Sigmoid colon (tissue), 6 donors: ENCODE measurements at regions not wholly inside any gene's neighbourhood (a gene's known extent, or its start where the extent isn't known, plus 50 kb on each side); places are given as distances from the start of the nearest gene placed in this dataset.

Experiments used
- DNase-seq: peaks from one replicate; pipeline ENCODE4 v3.0.0-alpha.2; 2019
- H3K27ac ChIP-seq, 4 donors: fragments of 200-600 bp; sonication (generic); one replicate each; pipeline ENCODE4 v1.5.1; 2016 to 2019; ENCODE audit warnings: mild to moderate bottlenecking in 1 of 4
- H3K27me3 ChIP-seq, 3 donors: fragments of 200-600 bp; sonication (generic); one replicate each; pipeline ENCODE4 v1.5.1; 2019; ENCODE audit warnings: mild to moderate bottlenecking in 1 of 3
- H3K36me3 ChIP-seq, 4 donors: fragments of 200-600 bp; sonication (generic); one replicate each; pipeline ENCODE4 v1.5.1; 2016 to 2019
- H3K4me1 ChIP-seq, 4 donors: fragments of 200-600 bp; sonication (generic); one replicate each; pipeline ENCODE4 v1.5.1; 2017 to 2019
- H3K4me3 ChIP-seq, 4 donors: fragments of 200-600 bp; sonication (generic); one replicate each; pipeline ENCODE4 v1.5.1; 2017 to 2019; ENCODE audit warnings: mild to moderate bottlenecking in 2 of 4, moderate library complexity in 1 of 4
- H3K9me3 ChIP-seq, 4 donors: fragments of 200-600 bp in 3 of 4; sonication (generic) in 3 of 4; one replicate each; pipeline versions ENCODE4 v1.5.1 to v1.6.1; 2013 to 2019
- EP300 ChIP-seq, 4 donors: sonication (generic); formaldehyde crosslinking; IDR thresholded peaks; one replicate each; pipeline ENCODE4 v1.6.1; 2017; ENCODE audit warnings: antibody characterized with exemption in 4 of 4
- POLR2A ChIP-seq, 2 donors: fragments of 450-650 bp; IDR thresholded peaks; one replicate each; pipeline ENCODE4 v1.6.1; 2016; ENCODE audit warnings: antibody characterized with exemption in 2 of 2, mild to moderate bottlenecking in 2 of 2, moderate library complexity in 2 of 2
- POLR2AphosphoS5 ChIP-seq, 4 donors: sonication (generic); formaldehyde crosslinking; IDR thresholded peaks; one replicate each; pipeline ENCODE4 v1.6.1; 2017; ENCODE audit warnings: antibody characterized with exemption in 4 of 4
- WGBS, 2 donors: extraction: QIAGEN DNeasy Blood & Tissue Kit; methylation state at CpG; one replicate each; pipeline ENCODE4 v1.1.7; 2013; 5-methylcytosine and 5-hydroxymethylcytosine counted together
- intact Hi-C: fragments of 100-400 bp; cut with DNase I; formaldehyde crosslinking; loops from one replicate; pipeline ENCODE4 v1.15.1; 2023
- TF ChIP-seq, protein P1 (sequence below), 4 experiments: fragments of 450-650 bp in 3 of 4; fragments of 200-600 bp in 1 of 4; IDR thresholded peaks; one replicate each; pipeline ENCODE4 v1.5.1; 2016 to 2019; ENCODE audit warnings: antibody characterized with exemption in 4 of 4, mild to moderate bottlenecking in 3 of 4, moderate library complexity in 2 of 4
- donor health status: healthy with polysubstance abuse.
- donor health status: healthy.

GRCh38 chr9:115313545-115313944 is 195.6 kb upstream of the TNC start:
- DNase-seq, result no peak
- no peak overlapping the region for H3K27ac ChIP-seq
- H3K27me3 ChIP-seq, result no peaks in the 10 kb centered on the region
- intact Hi-C loops, result no loop called here
- H3K4me3 ChIP-seq, result no peak overlapping the region
- no peak for TF ChIP-seq POLR2A (IDR thresholded peaks at IDR 0.05)
- no peak for TF ChIP-seq EP300 (IDR thresholded peaks at IDR 0.05)
- TF ChIP-seq, protein P1, sequence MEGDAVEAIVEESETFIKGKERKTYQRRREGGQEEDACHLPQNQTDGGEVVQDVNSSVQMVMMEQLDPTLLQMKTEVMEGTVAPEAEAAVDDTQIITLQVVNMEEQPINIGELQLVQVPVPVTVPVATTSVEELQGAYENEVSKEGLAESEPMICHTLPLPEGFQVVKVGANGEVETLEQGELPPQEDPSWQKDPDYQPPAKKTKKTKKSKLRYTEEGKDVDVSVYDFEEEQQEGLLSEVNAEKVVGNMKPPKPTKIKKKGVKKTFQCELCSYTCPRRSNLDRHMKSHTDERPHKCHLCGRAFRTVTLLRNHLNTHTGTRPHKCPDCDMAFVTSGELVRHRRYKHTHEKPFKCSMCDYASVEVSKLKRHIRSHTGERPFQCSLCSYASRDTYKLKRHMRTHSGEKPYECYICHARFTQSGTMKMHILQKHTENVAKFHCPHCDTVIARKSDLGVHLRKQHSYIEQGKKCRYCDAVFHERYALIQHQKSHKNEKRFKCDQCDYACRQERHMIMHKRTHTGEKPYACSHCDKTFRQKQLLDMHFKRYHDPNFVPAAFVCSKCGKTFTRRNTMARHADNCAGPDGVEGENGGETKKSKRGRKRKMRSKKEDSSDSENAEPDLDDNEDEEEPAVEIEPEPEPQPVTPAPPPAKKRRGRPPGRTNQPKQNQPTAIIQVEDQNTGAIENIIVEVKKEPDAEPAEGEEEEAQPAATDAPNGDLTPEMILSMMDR (IDR thresholded peaks at IDR 0.05), result no peak
- TF ChIP-seq POLR2AphosphoS5 (IDR thresholded peaks at IDR 0.05), result no peak
- no peaks in the 10 kb centered on the region for H3K36me3 ChIP-seq
- no peaks in the 10 kb centered on the region for H3K4me1 ChIP-seq
- no peaks in the 10 kb centered on the region for H3K9me3 ChIP-seq

DNA sequence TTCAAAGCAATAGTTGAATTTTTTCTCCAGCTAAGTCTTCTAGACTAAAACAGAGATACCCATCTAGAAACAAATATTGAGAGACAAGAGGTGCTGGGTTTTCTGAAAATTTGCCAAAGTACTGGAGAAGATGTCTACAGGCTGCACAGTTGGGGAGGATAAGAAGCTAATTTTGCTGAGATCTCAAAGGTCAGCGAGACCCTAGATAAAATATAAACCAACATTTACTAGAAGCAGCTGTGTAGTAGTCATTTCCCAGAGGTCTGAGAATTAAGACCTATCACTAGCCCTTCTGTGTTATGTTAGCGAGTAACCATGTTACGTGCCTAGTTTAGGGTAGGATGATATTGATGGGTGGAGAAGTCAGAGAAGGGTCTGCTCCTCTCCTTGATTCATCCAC is 208.5 kb upstream of the TNC start:
- TF ChIP-seq POLR2A (IDR thresholded peaks at IDR 0.05), result no peak
- no peak overlapping the region for H3K4me3 ChIP-seq
- intact Hi-C loops, result no loop called here
- no peak overlapping the region for H3K27ac ChIP-seq
- WGBS, 2 donors, result 90 to 95% methylated on average over 3 of the region's 3 CpGs
- H3K4me1 ChIP-seq, result peaks cover 0 to 21% (median 19%) of the 10 kb centered on the region in 4 donors
- no peak for DNase-seq
- no peaks in the 10 kb centered on the region for H3K27me3 ChIP-seq
- no peaks in the 10 kb centered on the region for H3K36me3 ChIP-seq
- H3K9me3 ChIP-seq, result no peaks in the 10 kb centered on the region

DNA sequence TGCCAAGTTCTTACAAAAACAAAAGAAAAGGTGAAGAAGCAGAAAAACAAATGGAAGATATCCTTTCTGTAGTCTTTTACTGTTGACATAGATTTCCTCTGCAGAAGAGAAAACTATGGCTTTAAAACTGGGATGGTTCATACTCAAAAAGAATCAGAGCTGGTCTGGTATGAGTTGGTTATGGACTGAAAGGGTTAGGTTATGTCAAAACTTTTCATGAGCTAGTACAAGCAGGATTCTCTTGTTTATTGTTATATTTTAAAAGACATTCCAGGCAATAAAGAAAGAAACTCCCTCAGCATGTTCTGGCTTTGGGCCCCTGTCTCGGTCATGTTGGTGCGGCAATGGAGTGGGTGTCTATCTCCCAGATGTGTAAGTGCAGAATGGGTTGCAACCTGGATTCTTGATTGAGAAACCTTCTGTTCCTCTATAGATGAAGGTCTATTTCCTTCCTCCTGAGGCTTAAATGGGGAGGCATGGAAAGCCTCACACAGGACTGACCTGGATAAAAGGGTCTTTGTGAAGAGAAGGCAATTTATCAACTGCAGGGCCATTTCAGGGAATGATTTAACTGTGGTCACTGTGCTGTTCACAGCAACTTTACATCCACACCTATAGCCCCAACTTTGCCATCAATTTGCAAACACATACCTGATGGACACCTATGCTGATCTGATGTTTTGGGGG is 209.6 kb upstream of the TNC start:
- no peaks in the 10 kb centered on the region for H3K27me3 ChIP-seq
- 89 to 91% methylated on average over 2 of the region's 2 CpGs for WGBS, 2 donors
- no peaks in the 10 kb centered on the region for H3K9me3 ChIP-seq
- H3K4me1 ChIP-seq, result peaks cover 0 to 21% (median 19%) of the 10 kb centered on the region in 4 donors
- no peaks in the 10 kb centered on the region for H3K36me3 ChIP-seq
- intact Hi-C loops, result no loop called here
- H3K27ac ChIP-seq, result peak overlapping the region in 3 of 4 donors; percentile 32 to 40 (median 38)
- no peak overlapping the region for H3K4me3 ChIP-seq
- TF ChIP-seq, protein P1 (IDR thresholded peaks at IDR 0.05), result no peak
- TF ChIP-seq EP300 (IDR thresholded peaks at IDR 0.05) (no peak), POLR2A (IDR thresholded peaks at IDR 0.05) (no peak), POLR2AphosphoS5 (IDR thresholded peaks at IDR 0.05) (no peak)
- no peak for DNase-seq

DNA sequence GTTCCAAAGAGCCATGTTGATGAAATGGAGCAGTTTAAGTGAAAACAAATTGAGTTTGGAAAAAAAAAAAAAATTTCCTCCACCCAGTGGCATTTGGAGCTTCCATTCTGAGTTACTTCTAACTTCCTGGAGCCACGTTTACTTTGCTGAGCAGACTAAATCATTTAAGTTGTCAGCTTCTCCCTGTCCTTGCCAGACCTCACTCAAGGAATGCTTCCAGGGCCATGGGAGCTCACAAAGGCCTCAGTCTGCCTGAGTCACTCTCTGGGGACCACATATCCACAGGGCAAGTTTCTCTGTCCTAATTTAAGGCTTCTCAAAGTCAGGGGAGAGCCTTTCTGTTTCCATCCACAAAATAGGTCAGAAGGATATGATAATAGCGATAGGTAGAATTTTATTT is 210.3 kb upstream of the TNC start:
- intact Hi-C loops, result no loop called here
- Histone ChIP-seq H3K4me3 (no peak overlapping the region), H3K36me3 (no peaks in the 10 kb centered on the region), H3K4me1 (peaks cover 0 to 21% (median 19%) of the 10 kb centered on the region in 4 donors), H3K27ac (peak overlapping the region; percentile 24 to 40 (median 35)), H3K27me3 (no peaks in the 10 kb centered on the region), H3K9me3 (no peaks in the 10 kb centered on the region)
- WGBS, 2 donors, result 47 to 50% methylated on average over 2 of the region's 2 CpGs
- TF ChIP-seq EP300 (IDR thresholded peaks at IDR 0.05) (no peak), POLR2AphosphoS5 (IDR thresholded peaks at IDR 0.05) (peak in 3 of 4 donors; percentile 48 to 57 (median 49))
- DNase-seq, result peak; percentile 79

DNA sequence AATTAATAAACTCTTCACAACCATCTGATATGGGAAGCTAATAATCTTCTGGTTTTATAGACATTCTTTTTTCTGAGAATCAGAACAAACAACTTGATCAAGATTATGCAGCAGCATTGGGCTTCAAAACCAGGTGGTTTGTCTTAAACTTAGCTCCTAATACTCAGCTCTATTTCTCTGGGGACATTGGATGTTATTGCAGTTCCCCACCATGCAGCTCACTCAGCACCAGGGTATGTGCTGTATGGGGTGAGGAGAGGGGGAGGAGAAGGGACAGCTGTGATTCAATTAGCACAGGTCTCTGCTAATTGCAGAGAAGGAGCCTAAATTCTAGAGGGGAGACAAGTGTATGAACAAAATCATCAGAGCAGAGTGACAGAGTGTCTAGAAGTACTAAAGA is 210.7 kb upstream of the TNC start:
- H3K27ac ChIP-seq, result peak overlapping the region; percentile 24 to 40 (median 34)
- H3K27me3 ChIP-seq, result no peaks in the 10 kb centered on the region
- H3K4me3 ChIP-seq, result no peak overlapping the region
- no peaks in the 10 kb centered on the region for H3K36me3 ChIP-seq
- intact Hi-C loops, result no loop called here
- no peaks in the 10 kb centered on the region for H3K9me3 ChIP-seq
- no peak for DNase-seq
- TF ChIP-seq EP300 (IDR thresholded peaks at IDR 0.05) (no peak), POLR2A (IDR thresholded peaks at IDR 0.05) (no peak), POLR2AphosphoS5 (IDR thresholded peaks at IDR 0.05) (no peak)
- TF ChIP-seq, protein P1 (IDR thresholded peaks at IDR 0.05), result no peak
- peaks cover 0 to 21% (median 19%) of the 10 kb centered on the region in 4 donors for H3K4me1 ChIP-seq
